ENCODE measurements at regions not wholly inside any gene's neighbourhood (a gene's known extent, or its start where the extent isn't known, plus 50 kb on each side); places are given as distances from the start of the nearest gene placed in this dataset.

DNA sequence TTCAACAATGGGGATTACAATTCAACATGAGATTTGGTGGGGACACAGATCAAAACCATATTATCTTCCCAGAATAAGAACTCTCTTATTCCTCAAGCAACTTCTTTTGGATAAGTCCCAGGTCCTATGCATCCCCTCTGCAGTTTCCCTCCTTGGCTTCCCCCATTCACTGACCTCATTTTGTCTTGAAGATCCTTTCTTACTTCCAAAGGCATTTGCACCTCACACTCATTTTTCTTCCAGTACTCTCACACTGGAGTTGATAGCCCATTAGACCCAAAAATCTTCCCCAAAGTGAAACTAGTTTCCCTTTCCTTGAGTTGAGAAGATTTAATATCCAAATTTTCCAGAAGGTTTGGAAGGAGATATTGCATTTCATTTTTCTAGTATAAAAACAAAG lies 178.0 kb upstream of the DAPK1 start:
- TF ChIP-seq, protein P1, sequence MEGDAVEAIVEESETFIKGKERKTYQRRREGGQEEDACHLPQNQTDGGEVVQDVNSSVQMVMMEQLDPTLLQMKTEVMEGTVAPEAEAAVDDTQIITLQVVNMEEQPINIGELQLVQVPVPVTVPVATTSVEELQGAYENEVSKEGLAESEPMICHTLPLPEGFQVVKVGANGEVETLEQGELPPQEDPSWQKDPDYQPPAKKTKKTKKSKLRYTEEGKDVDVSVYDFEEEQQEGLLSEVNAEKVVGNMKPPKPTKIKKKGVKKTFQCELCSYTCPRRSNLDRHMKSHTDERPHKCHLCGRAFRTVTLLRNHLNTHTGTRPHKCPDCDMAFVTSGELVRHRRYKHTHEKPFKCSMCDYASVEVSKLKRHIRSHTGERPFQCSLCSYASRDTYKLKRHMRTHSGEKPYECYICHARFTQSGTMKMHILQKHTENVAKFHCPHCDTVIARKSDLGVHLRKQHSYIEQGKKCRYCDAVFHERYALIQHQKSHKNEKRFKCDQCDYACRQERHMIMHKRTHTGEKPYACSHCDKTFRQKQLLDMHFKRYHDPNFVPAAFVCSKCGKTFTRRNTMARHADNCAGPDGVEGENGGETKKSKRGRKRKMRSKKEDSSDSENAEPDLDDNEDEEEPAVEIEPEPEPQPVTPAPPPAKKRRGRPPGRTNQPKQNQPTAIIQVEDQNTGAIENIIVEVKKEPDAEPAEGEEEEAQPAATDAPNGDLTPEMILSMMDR (conservative IDR thresholded peaks at IDR 0.05; ENCODE audit: low read depth in 2 of 2): no peak
- TF ChIP-seq EZH2 (IDR thresholded peaks at IDR 0.05; ENCODE audit: low read depth, unreplicated experiment) (no peak), CREB1 (CRISPR knock-in tag; IDR thresholded peaks at IDR 0.05; ENCODE audit: low read depth) (no peak), POLR2AphosphoS5 (IDR thresholded peaks at IDR 0.05; ENCODE audit: low read depth) (no peak), NANOG (IDR thresholded peaks at IDR 0.05; ENCODE audit: borderline replicate concordance) (no peak)
- TF ChIP-seq, protein P2, sequence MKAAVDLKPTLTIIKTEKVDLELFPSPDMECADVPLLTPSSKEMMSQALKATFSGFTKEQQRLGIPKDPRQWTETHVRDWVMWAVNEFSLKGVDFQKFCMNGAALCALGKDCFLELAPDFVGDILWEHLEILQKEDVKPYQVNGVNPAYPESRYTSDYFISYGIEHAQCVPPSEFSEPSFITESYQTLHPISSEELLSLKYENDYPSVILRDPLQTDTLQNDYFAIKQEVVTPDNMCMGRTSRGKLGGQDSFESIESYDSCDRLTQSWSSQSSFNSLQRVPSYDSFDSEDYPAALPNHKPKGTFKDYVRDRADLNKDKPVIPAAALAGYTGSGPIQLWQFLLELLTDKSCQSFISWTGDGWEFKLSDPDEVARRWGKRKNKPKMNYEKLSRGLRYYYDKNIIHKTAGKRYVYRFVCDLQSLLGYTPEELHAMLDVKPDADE (IDR thresholded peaks at IDR 0.05): no peak
- TF ChIP-seq, protein P3, sequence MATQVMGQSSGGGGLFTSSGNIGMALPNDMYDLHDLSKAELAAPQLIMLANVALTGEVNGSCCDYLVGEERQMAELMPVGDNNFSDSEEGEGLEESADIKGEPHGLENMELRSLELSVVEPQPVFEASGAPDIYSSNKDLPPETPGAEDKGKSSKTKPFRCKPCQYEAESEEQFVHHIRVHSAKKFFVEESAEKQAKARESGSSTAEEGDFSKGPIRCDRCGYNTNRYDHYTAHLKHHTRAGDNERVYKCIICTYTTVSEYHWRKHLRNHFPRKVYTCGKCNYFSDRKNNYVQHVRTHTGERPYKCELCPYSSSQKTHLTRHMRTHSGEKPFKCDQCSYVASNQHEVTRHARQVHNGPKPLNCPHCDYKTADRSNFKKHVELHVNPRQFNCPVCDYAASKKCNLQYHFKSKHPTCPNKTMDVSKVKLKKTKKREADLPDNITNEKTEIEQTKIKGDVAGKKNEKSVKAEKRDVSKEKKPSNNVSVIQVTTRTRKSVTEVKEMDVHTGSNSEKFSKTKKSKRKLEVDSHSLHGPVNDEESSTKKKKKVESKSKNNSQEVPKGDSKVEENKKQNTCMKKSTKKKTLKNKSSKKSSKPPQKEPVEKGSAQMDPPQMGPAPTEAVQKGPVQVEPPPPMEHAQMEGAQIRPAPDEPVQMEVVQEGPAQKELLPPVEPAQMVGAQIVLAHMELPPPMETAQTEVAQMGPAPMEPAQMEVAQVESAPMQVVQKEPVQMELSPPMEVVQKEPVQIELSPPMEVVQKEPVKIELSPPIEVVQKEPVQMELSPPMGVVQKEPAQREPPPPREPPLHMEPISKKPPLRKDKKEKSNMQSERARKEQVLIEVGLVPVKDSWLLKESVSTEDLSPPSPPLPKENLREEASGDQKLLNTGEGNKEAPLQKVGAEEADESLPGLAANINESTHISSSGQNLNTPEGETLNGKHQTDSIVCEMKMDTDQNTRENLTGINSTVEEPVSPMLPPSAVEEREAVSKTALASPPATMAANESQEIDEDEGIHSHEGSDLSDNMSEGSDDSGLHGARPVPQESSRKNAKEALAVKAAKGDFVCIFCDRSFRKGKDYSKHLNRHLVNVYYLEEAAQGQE (IDR thresholded peaks at IDR 0.05; ENCODE audit: unreplicated experiment): no peak
